GM19452 (cell line): ENCODE measurements at regions not wholly inside any gene's neighbourhood (a gene's known extent, or its start where the extent isn't known, plus 50 kb on each side); places are given as distances from the start of the nearest gene placed in this dataset.
A peak's percentile ranks its signal among the peaks of the same experiment; 100 is the strongest.

Experiments
- ATAC-seq: cut with Tn5 transposase; IDR thresholded peaks from one replicate; pipeline ENCODE4 v1.9.1; 2021; ENCODE audit not compliant: unreplicated experiment

DNA sequence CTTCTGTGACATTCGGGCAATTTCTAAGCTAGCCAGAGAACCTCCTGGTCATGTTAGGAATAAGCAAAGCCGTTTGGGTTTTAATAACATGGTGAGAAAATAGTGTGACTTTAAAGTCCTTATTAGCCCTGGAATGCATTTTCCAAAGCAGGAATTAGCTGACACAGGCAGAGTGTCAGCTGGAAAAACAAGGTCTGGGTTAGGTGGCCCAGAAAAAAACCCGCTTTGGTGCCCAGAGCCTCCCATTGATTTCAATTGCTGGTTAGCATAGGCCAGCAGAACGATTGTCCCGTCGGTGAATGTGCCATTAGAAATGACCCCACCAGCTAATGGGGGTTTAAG is 62.1 kb upstream of the CPEB4 start:
- no peak for ATAC-seq

DNA sequence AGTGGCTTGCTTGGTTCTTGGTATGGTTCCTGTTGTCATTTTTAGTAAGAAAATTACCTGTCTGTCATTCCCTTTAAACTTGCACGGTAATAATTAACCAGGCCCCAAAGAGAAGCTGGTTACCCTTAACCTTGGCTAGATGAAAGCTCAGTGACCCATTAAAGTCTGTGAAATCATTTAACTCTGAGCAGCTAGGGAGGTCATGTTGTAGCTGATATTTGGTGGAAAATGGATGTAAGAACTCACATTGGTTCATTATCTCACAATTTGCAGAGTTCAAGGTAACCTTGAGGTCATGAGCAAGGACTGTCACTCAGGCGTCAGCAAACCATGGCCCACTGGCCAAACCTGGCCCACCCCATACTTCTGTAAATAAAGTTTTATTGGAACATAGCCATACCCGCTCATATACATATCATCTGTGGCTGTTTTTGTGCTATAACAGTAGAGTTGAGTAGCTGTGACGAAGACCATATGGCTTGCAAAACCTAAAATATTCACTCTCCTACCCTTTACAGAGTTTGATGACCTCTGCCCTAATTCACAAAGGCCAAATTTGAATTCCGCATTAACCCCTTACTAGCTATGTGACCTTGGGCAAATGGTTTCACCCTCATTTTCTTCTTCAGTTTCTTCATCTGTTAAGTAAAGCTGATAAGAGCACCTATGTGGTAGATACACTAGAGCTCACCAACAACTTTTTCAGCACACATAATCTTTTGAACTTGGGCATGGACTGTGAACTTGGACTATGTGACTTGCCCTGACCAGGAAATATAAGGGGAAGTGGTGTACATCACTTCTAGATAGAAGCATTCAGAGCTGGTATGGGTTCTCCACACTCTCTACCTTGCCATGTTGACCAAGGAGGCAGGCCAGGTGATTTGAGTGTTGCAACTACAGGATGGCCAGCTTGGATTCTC is 61.5 kb upstream of the CPEB4 start:
- ATAC-seq, result no peak

DNA sequence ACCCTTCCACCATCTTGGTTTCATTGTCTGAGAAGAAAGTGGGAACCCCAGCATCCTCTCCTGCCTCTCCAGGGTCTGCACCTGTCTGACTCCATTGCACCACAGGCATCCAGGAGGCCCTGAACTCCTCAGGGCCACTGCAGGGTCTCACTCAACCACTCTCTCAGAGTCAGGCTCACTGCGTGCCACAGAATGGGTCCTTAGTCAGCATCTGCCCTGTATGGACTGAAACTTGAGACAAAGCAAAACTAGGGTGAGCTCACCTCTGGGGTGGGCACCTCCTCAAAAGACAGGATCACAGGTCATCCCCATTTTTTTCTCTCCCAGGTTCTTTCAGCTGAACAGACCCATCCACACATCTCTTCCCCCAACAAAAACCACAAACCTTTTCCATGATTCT is 59.2 kb upstream of the CPEB4 start:
- no peak for ATAC-seq

DNA sequence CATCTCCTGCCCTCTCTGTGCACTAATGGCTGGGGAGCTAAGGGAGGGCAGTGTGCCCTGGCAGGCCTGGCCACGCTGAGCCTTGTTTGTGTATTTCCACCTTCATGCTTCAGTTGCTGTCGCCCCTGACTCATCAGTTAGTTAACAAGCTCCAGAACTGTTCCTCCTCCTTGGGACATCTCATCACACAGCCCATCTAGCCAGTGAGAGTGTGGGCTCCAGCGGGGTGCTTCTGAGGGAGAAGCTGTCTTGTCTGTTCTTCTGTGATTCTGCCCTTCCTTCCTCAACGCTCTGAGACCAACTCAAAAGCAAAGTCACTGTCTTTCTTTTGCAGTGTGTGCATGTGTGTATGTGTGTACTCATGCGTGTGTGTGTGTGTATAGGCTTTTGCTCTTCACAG is 58.3 kb upstream of the CPEB4 start:
- ATAC-seq, result no peak

DNA sequence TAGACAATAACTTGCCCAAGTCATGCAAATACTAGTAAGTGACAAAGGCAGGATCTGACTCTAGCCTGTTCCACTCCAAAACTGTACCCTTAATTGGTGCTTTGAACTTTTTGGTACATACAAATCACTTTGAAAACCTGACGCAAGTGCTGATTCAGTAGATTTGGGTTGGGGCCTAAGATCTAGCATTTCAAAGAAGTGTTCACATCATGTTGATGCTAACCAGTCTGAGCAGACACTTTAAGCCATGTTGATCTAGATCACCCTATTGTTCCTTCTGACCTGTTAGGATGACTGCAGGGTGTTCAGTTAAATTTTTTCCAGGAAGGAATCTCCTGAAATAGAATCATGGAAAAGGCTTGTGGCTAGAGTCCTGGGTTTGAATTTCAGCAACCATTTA is 57.7 kb upstream of the CPEB4 start:
- ATAC-seq, result no peak

DNA sequence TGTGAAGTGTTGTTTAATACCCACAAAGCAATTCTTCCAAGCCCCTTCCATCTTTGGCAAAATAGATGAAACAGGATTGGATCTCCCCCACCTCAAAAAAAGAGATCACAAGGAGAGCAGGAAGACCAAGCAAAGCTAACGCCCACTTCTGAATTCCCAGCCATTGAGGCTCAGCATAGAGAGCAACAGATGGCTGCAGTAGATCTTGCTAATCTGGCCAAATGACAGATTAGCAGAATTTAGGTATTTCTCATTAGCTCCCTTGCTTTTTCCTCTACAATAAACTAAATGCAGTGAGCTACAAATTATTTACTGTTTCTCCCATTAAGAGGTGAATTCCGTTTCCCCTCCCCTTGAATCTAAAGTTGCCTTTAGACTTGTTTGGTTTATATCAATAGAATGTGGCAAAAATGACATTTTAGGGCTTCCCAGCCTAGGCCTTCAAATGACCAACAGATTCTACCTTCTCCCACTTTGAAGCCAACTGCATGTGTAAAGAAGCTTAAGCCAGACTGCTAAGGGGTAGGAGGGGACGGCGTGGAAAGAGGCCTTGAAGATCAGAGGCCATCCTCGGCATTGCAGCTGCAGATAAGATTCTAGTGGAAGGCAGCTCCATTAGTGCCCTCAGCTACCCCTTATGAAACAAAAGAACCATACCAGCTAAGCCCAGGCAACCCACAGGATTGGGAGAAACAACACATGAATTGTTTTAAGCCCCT is 56.8 kb upstream of the CPEB4 start:
- ATAC-seq, result no peak

DNA sequence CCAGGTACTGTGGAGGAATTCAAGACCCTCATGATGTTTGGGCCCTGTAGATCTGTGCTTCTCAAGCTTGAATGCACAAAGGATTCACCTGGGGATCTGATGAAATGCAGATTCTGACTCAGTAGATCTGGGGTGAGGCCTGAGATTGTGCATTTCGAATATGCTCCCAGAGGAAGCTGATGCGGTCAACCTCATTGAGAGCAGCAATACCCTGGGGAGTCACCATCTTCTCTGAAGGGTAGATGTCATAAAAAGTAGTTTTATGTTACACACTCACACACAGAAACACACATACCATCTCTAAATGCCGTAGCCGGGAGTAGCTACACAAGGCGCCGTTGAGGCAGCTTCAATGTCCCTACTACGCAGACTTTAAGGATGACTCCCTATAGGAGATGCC is 55.8 kb upstream of the CPEB4 start:
- ATAC-seq, result peak; percentile 52

DNA sequence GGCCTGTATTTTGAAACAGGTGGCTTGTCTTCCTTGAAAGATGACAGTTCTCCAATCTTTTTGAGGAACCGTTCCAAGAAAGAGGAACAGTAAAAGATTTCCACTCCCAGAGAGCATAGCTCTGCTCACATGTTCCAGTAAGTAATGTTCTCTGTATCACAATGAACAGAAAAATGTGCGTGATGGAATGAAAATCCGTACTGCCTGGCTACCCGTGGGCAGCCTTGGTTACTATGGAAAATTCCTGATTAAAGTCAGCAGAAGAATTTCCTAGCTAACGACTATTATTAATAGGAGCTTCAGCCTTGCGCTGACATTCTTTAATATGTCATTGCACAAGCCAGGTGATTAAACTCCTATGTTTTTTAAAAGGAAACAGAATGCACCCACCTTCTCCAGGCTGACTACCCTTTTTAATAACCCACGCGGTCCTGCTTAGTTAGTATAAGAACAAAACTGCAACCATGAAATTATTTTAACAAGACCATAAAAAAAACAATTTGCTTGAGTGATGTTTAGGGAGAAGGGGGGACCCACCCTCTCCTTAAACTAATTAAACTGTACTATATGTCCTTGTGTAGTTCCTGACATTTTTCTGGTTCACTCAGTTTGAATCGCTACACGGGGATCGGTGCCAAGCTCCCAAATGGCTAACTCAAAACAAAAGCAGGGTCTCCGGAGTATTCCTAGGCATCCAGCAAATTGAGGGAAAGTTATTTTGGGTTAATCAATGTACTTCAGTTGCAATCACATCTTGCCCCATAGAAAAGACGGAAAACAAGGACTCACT is 54.8 kb upstream of the CPEB4 start:
- no peak for ATAC-seq

DNA sequence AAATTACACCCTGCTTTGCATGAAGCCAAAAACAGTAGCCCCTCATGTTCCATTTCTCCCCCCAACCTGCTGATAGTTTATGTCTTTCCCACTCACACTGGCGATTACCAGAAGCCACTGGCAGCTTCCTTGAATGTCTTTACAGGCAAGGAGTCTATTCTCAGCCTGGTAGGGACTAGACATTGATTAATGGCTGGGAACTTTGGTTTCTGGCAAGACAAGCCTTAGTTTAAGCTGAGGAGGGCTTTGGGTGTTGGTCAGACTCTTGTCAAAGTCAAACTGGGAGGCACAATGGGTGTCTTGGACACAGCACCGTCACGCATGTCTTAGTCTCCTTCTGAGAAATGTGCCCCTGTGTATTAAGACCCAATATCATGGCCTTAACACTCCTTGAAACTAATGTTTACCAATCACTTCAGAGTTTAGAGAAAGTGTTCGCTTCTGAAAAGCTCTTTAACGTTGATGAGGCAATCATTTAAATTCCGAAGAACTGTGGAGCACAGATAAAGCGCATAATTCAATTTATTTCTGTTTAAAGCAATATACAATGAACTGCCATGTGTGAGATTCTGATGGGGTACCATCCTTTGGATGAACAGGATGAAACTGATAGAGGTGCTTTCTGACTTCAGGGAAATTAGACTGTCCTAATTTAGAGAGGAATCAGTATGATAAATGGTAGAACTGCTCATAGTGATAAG is 53.9 kb upstream of the CPEB4 start:
- no peak for ATAC-seq

DNA sequence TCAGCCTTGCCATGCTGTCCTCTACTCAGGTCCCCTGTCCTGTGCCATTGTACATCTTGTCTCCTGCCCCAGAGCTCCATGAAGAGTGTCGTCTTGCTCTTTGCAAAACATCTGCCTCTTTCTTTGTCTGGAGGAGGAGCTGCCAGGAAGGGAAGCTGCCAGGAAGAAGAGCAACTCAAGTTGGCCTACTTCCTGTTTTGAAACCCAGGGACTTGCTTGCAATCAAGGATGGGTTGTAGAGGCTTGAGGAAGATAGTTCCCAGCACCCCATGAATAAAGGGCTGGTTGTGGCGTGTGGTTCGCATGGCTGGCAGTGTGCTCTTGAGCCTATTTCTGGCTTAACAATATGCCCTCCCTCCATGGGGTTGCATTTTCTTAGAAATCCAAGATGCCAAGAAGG is 53.0 kb upstream of the CPEB4 start:
- ATAC-seq, result no peak

DNA sequence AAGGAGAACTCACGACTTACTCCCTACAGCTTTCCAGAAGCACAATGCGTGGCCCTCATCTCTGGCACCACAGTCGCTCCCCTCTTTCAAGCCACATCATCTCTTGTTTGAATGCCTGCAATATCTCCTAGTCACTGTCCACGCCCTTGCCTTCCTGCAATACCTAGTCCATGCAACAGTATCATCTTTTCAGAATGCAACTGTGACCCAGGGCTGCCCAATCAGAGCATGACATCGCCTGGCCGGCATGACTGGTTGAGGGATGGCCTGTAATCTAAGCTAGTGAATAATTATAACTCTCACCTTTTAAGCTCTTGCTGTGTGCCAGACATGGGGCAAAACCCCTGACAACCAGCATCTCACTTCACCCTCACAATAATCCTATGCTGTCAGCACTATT is 52.5 kb upstream of the CPEB4 start:
- ATAC-seq, result no peak

DNA sequence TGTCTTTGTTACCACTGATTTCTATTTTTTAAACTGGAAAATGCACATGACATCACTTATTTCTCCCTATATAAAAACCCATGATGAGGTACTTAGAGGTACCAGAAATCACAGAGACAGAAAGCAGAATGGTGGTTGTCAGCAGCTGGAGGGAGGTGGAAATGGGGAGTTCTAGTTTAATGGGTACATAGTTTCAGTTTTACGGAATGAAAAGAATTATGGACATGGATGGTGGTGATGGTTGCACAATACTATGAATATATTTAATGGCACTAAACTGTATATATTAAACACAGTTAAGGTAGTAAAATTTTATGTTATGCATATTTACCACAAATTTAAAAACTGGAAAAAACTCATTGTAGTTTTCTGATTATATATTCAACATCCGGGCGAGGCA is 50.5 kb upstream of the CPEB4 start:
- no peak for ATAC-seq
